NCI-H1105 treated with DMSO at 0.1 percent for 48 hours (cell line): ENCODE measurements at regions not wholly inside any gene's neighbourhood (a gene's known extent, or its start where the extent isn't known, plus 50 kb on each side); places are given as distances from the start of the nearest gene placed in this dataset.
A peak's percentile ranks its signal among the peaks of the same experiment; 100 is the strongest.

Source experiments
- DNase-seq: peaks from one replicate; lab custom pipeline; 2025; lab: John Stamatoyannopoulos, UW

DNA sequence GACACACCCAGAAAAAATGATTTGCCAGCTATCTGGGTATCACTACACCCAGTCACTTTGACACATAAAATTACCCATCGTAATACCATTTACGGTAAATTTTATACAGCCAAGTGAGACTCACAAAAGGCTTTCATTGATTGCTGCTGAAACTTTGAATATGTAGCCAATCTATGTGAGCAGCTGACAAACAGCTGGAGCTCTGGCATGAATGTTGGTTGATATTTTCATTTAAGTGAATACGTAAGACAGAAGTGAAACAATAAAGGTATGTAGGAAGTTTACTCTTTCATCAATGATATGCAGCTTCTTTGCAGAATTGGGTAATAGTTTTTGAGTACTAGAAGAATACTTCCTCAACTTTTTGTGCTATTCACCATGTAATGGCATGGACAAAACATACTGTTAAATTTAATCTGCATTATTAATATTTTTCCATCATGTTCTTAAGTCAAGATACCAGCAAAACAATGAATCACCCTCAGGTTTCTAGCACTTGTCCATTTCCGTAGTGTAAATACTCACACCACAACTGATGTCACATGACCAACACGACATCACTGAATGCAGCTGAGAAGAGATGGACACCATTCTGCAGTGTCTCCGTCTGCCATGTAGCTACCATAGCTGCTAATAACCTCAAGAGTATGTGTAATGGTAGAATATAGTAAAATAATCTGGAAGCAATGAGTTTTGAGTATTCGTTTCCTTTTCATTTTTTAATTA, 205.9 kb upstream of the HES1 start:
- DNase-seq, result no peak

DNA sequence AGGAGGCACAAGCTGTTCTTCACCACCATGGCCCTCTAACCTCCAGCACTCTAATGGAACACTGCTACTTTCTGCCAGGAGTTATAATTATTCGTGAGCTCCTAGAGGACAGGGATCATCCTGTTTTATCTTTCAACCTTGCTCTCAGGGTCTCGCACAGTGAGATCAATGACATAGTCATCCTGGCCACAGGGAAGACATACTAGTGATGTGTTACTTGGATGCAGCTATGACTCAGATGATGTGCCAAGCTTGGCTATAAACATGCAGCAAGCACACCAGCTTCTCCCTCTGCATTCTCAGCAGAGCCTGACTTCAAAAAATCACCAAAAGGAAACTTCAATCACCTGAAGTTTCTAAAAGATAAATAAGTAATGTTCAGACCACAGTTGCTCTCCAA, 203.8 kb upstream of the HES1 start:
- DNase-seq, result no peak

DNA sequence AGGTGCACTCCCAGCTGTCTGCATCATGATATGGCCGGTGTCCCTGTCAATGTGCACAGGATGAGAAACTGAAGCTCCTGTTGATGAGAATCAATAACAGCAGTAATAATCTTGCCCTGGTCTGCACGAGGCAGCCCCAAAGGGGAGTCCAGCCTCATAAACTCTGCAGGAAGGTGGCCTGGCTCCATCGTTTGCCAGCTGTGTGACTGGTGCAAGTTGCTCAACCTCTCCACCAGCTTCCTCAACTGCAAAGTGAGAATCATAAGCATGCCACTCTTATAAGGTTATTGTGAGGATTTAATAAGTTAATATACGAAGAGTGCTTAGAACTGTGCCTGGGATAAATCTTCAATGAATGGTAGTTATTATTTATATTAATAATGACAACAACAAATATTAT, 203.4 kb upstream of the HES1 start:
- DNase-seq, result no peak

DNA sequence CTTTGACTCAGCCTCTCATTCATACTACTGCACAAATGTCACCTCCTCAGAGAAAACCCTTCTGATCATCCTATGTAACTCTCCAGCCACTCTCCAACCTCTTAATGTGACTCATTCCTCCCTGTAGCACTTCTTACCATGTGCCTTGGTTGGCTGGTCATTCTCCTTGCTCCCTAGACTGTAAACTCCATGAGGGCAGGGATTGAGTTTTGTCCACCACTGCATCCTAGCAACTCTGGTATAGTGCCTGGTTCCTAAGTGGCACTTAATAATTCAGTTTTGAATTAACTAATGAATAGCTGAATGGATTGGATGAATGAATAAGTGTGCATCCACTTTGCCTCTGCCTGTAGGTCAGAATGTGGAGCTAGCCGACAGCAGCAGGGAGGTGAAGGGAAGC, 202.5 kb upstream of the HES1 start:
- no peak for DNase-seq

DNA sequence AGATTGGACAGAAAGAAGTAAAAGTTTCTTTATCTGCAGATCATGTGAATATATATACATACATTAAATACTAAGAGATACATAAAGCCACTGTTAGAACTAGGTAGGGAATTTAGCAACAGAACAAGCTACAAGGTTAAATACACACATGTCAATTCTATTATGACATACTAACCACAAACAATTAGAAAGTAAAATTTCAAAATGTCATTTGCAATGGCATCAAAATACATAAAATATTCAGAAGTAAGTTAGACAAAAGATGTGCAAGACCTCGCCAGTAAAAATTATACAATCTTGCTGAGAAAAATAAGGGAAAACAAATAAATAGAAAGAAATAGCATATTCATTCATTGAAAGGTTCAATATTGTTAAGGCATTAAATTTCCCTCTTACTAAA, 200.0 kb upstream of the HES1 start:
- no peak for DNase-seq

DNA sequence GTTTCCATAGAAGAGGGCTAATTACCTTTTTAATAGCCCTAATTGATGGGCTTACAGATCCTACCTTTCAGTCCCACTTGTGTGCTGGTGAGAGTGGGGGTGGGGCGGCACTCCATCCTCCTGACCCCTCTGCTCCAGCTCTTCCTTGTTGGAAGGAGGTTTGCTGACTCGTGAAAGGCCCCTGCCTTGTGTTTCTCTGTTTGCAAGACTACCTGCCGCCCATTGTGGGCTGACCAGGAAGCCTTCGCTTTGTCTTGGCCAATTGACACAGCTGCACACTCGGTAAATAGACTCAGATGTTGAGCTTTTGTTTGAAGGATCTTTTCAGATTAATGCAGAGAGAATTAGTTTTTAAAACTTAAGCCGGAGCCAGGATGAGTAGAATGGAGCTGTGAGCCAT, 197.3 kb upstream of the HES1 start:
- DNase-seq, result peak; percentile 80

GRCh38 chr3:193939527-193939926, 196.4 kb upstream of the HES1 start:
- DNase-seq, result no peak

- no peak for DNase-seq
These were observed 195.4 kb upstream of the HES1 start for GRCh38 chr3:193940526-193940925.

GRCh38 chr3:193941486-193941885, 194.5 kb upstream of the HES1 start:
- DNase-seq, result no peak

DNA sequence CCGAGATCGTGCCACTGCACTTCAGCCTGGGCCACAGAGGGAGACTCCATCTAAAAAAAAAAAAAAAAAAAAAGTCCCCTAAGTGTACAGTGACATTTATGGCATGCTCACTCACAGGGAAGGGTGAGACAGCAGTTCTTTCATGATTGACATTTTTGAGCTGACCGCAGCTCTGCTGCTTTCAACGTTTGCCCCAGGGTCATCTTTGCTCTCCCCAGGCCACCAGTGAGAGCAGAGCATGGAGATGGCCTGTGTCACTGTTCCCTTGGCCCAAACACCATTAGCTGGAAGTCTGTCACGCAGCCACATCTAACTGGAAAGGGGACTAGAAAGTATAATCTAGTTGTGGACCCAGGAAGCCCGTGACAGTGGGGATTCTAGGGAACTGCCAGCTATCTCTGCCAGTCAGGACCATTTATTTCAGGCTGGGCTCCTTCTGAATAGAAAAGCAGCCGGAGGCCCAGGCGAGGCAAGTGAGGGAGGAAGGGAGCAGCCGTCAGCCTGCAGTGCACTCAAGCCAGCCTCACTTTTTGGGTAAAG, 193.4 kb upstream of the HES1 start:
- DNase-seq, result no peak

DNA sequence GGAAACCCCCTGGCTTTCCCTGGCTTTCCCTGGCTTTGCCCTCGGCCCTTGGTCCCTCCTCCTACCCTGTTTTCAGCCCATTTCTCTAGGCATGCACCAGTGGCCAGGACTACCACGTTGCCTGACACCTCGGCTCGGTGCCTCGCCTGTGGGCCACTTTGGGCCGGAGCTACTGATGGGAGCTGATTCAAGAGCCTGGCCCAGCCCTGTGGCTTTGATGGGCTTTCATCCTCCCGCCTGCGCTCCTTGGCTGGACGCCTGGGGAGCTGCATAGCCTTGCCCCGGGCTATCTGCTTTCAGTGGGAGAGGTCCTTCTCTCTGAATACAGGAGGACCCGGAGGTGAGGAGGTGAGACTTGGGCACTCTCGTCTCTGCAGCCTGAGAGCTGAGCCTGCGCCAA, 192.7 kb upstream of the HES1 start:
- DNase-seq, result no peak

- DNase-seq, result no peak
These were observed 192.0 kb upstream of the HES1 start for GRCh38 chr3:193943851-193944517.

DNA sequence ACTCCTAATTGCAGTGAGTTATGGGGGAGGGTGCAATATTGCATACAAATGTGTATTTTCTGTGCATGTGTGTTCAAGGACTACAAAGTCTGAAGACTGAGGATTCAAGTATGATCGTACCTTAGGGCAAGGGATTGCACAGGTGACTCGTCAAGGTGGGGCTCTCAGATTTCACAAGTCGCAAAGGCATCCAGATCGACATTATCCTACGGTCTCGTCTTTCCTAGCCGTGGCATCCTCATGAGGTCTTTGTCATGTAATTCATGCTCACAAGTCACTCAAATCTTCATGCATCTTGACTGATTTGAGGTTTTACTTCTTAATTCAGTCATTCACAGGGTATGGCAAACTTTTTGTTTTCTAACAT, 191.4 kb upstream of the HES1 start:
- DNase-seq, result no peak

GRCh38 chr3:193945143-193945542, 190.8 kb upstream of the HES1 start:
- no peak for DNase-seq

GRCh38 chr3:193946945-193947344, 189.0 kb upstream of the HES1 start:
- DNase-seq, result peak; percentile 53

DNA sequence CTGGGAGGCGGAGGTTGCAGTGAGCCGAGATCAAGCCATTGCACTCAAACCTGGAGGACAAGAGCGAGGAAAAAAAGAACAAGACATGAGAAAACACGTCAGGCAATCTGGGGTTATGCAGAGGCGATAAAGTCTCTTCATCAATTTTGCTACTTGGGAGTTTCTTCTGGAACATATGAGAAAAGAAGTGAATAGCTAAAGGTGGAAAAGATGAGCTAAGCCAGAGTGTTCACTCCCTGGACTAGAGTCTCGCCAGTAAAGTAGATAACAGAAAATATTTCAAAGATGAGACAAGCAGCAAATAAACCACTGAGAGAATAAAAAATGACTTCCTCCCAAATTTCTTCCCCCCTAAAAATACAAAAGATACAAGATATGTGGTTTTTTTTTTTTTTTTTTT, 188.4 kb upstream of the HES1 start:
- DNase-seq, result no peak

DNA sequence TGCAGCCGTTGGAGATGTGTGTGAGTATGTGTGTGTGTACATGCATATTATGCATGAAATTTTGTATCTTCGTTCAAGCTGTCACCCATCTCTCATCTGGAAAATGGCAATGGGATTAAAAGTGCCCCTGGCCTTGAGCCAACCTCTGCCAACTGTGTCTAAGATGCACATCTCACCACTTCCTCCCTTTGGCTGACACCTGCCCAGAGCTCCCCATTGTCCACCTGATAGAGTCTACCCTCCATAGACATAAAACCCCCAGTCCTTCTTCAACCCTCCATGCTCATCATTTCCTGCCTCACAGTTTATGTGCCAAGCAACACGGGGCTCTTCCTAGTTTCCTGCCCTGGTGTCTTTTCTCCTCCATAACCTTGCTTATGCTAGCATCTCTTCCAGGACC, 187.5 kb upstream of the HES1 start:
- peak; percentile 31 for DNase-seq

DNA sequence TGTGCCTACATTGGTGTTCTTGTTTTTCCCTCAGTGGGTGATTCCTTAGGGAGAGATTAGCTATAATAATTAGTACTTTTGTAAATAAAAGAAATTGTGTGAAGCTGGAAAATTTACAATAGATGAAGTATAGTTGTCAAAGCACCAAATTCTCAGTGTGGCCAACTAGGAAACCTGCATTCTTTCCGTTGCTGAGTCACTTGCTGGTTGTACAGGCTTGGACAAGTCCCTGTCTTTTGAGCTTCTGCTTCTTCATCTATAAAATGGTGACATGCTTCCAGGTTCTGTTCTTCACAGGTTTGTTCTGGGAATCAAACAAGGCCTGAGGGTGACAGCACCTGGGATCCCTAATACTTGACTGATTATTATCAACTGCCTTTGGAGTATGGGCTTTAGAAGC, 184.1 kb upstream of the HES1 start:
- DNase-seq, result no peak

DNA sequence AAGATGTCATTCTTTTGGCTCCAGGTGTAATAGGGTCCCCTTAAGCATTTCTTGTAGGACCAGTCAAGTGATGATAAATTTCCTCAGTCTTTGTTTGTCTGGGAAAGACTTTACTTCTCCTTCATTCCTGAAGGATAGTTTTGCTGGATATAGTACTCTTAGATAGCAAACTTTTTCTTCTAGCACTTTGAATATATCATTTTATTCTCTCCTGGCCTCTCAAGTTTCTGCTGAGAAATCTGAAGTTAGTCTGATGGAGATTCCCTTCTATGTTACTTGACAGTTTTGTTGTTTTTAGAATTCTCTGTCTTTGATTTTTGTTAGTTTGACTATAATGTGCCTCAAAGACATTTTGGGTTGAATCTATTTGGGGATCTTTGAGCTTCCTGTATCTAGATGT, 181.2 kb upstream of the HES1 start:
- no peak for DNase-seq

DNA sequence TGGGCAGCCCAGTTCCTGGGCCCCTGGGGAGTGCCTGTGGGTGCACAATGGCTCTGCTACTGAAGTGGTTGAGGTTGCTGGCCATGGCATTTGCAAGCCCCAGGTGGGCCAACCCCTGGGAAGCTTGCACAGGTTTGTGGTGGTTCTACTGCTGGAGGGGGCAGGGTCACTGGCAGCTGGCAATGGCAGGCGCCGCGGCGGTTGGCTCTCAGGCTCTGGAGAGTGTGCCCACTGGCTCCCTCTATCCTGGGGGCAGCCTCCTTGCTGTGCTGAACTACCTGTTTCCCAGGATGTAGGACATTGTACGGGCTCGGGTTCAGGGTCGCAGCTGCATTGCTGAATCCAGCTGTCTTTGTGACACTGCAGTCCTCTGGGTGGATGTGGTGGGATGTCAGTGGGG, 180.2 kb upstream of the HES1 start:
- no peak for DNase-seq

- no peak for DNase-seq
These were observed 176.1 kb upstream of the HES1 start for GRCh38 chr3:193959861-193960260.

DNA sequence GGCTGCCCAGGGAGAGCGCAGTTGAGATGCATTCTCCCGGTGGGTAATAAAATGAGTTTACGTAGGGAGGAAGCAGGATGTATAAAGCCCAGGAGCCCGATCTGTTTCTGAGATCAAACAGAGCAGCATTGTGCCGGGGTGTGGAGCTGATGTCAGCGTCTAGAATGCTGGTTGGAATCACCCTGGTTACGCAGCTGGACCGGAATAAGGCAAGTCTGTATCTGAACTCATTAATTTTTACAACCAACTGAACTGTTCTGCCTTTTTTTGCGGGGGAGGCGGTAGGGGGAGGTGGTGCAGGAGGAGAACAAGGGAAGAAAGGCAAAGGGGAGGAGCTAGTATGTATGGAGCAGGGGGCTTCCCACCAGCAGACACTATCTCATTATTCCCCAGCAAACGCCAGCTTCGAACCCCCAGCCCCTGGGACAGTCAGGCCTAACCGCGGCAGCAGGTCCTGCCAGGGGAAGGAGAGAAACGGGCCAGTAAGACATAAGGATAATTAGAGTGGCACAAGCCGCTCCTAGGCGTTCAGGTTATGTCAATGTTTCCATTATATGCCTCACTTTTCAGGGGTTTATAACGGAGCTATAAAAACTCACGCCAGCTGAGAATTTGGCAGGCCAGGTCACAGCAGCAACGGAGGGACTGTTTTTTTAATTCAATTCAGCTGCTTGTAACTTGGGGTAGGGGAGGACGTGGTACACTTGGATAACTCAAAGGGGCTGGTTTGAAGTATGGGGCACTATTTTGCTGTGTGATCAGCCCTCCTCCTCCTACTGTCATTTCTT, 175.3 kb upstream of the HES1 start:
- no peak for DNase-seq
